Sigmoid colon (tissue), 4 donors: ENCODE measurements at regions not wholly inside any gene's neighbourhood (a gene's known extent, or its start where the extent isn't known, plus 50 kb on each side); places are given as distances from the start of the nearest gene placed in this dataset.

Experiments used
- CTCF ChIP-seq, 4 experiments: fragments of 450-650 bp in 3 of 4; fragments of 200-600 bp in 1 of 4; IDR thresholded peaks; one replicate each; pipeline ENCODE4 v1.5.1; 2016 to 2019; ENCODE audit warnings: antibody characterized with exemption in 4 of 4, mild to moderate bottlenecking in 3 of 4, moderate library complexity in 2 of 4
- POLR2A ChIP-seq, 2 donors: fragments of 450-650 bp; IDR thresholded peaks; one replicate each; pipeline ENCODE4 v1.6.1; 2016; ENCODE audit warnings: antibody characterized with exemption in 2 of 2, mild to moderate bottlenecking in 2 of 2, moderate library complexity in 2 of 2
- POLR2AphosphoS5 ChIP-seq, 4 donors: sonication (generic); formaldehyde crosslinking; IDR thresholded peaks; one replicate each; pipeline ENCODE4 v1.6.1; 2017; ENCODE audit warnings: antibody characterized with exemption in 4 of 4

- no peak for TF ChIP-seq CTCF (IDR thresholded peaks at IDR 0.05)
- no peak for TF ChIP-seq POLR2AphosphoS5 (IDR thresholded peaks at IDR 0.05)
- no peak for TF ChIP-seq POLR2A (IDR thresholded peaks at IDR 0.05)
These were observed 543.2 kb upstream of the EPHA7 start for GRCh38 chr6:93962566-93962965.
